NOMO-1 (cell line): ENCODE measurements at regions not wholly inside any gene's neighbourhood (a gene's known extent, or its start where the extent isn't known, plus 50 kb on each side); places are given as distances from the start of the nearest gene placed in this dataset.
"Not testable (repeated sequence)": the region's sequence is repeated elsewhere in the genome, so short reads cannot be mapped to it uniquely, and the experiment has no call there.

Source experiments
- DNase-seq, 2 experiments: peaks; one replicate each; lab custom pipeline; 2025; ENCODE audit not compliant: unreplicated experiment in 2 of 2; lab: John Stamatoyannopoulos, UW

- no peak for DNase-seq
Observed at GRCh38 chr2:147001061-147001460, 843.8 kb upstream of the ACVR2A start.

- DNase-seq = not testable (repeated sequence)
Observed at GRCh38 chr2:147000151-147000550, 844.7 kb upstream of the ACVR2A start.

GRCh38 chr2:146997945-146998344 lies 846.9 kb upstream of the ACVR2A start:
- no peak for DNase-seq

GRCh38 chr2:146997488-146997887 lies 847.3 kb upstream of the ACVR2A start:
- DNase-seq = no peak

- no peak for DNase-seq
Observed at GRCh38 chr2:146994246-146994645, 850.6 kb upstream of the ACVR2A start.

- no peak for DNase-seq
Observed at GRCh38 chr2:146992466-146992865, 852.4 kb upstream of the ACVR2A start.

GRCh38 chr2:146992057-146992456 lies 852.8 kb upstream of the ACVR2A start:
- DNase-seq = no peak

GRCh38 chr2:146990311-146991054 lies 854.3 kb upstream of the ACVR2A start:
- DNase-seq = no peak

- DNase-seq = no peak
Observed at GRCh38 chr2:146989741-146990140, 855.1 kb upstream of the ACVR2A start.

GRCh38 chr2:146987996-146988395 lies 856.8 kb upstream of the ACVR2A start:
- DNase-seq = no peak

GRCh38 chr2:146986161-146986560 lies 858.7 kb upstream of the ACVR2A start:
- DNase-seq = no peak

- DNase-seq = no peak
Observed at GRCh38 chr2:146985753-146986152, 859.1 kb upstream of the ACVR2A start.

- no peak for DNase-seq
Observed at GRCh38 chr2:146984014-146984413, 860.8 kb upstream of the ACVR2A start.

GRCh38 chr2:146982393-146982846 lies 862.4 kb upstream of the ACVR2A start:
- DNase-seq = no peak

- DNase-seq = no peak
Observed at GRCh38 chr2:146981921-146982320, 862.9 kb upstream of the ACVR2A start.

GRCh38 chr2:146979746-146980145 lies 865.1 kb upstream of the ACVR2A start:
- DNase-seq = no peak

GRCh38 chr2:146978577-146979555 lies 866.0 kb upstream of the ACVR2A start:
- no peak for DNase-seq

GRCh38 chr2:146970981-146971380 lies 873.8 kb upstream of the ACVR2A start:
- not testable (repeated sequence) for DNase-seq

- DNase-seq = not testable (repeated sequence)
Observed at GRCh38 chr2:146969703-146970102, 875.1 kb upstream of the ACVR2A start.

- DNase-seq = no peak
Observed at GRCh38 chr2:146964494-146964893, 880.3 kb upstream of the ACVR2A start.

GRCh38 chr2:146954544-146954943 lies 890.3 kb upstream of the ACVR2A start:
- DNase-seq = no peak

- no peak for DNase-seq
Observed at GRCh38 chr2:146952696-146953095, 892.1 kb upstream of the ACVR2A start.
